Fibroblast of lung (primary cell): ENCODE measurements at regions not wholly inside any gene's neighbourhood (a gene's known extent, or its start where the extent isn't known, plus 50 kb on each side); places are given as distances from the start of the nearest gene placed in this dataset.

ENCODE experiments used
- DNase-seq, 2 donors: peaks; one replicate each; pipeline versions ENCODE4 v3.0.0 to v3.0.0-alpha.2; 2010; ENCODE audit warnings: low read depth in 2 of 2
- H2AFZ ChIP-seq: 2 replicates; pipeline ENCODE4 v1.5.1; 2012; ENCODE audit warnings: low read length, control low read depth, inconsistent platforms
- H3K27ac ChIP-seq: 2 replicates; pipeline ENCODE4 v1.5.1; 2011; ENCODE audit warnings: low read length, control low read depth; ENCODE audit not compliant: insufficient read depth
- H3K27me3 ChIP-seq: 2 replicates; pipeline ENCODE4 v1.5.1; 2011; ENCODE audit warnings: mild to moderate bottlenecking, low read length; ENCODE audit not compliant: control insufficient read depth, insufficient read depth
- H3K36me3 ChIP-seq: 2 replicates; pipeline ENCODE4 v1.5.1; 2011; ENCODE audit warnings: low read length; ENCODE audit not compliant: control insufficient read depth, insufficient read depth
- H3K4me1 ChIP-seq: 2 replicates; pipeline ENCODE4 v1.5.1; 2011; ENCODE audit warnings: low read length; ENCODE audit not compliant: control insufficient read depth, insufficient read depth; ENCODE audit errors: extremely low read depth
- H3K4me2 ChIP-seq: 2 replicates; pipeline ENCODE4 v1.5.1; 2011; ENCODE audit warnings: low read length, control low read depth; ENCODE audit not compliant: insufficient read depth; ENCODE audit errors: extremely low read depth
- H3K4me3 ChIP-seq, 4 experiments: fragments of 200-600 bp in 1 of 4; sonication (generic) in 1 of 4; replicated peaks in 1 of 4; 2 replicates each; pipeline ENCODE4 v1.5.1; 2011 to 2016; ENCODE audit warnings: low read length in 4 of 4, low read depth in 3 of 4, mild to moderate bottlenecking in 3 of 4, control low read depth in 2 of 4, inconsistent platforms in 1 of 4, mixed read lengths in 1 of 4; ENCODE audit not compliant: insufficient read depth in 1 of 4; ENCODE audit errors: control extremely low read depth in 1 of 4
- H3K79me2 ChIP-seq: 2 replicates; pipeline ENCODE4 v1.5.1; 2012; ENCODE audit warnings: mild to moderate bottlenecking, low read length, inconsistent platforms; ENCODE audit not compliant: control insufficient read depth, insufficient read depth
- H3K9ac ChIP-seq: 2 replicates; pipeline ENCODE4 v1.5.1; 2011; ENCODE audit warnings: mild to moderate bottlenecking, low read length, control low read depth; ENCODE audit not compliant: insufficient read depth
- H3K9me3 ChIP-seq: 2 replicates; pipeline ENCODE4 v1.5.1; 2012; ENCODE audit warnings: low read depth, low read length; ENCODE audit not compliant: control insufficient read depth, insufficient read depth
- H4K20me1 ChIP-seq: 2 replicates; pipeline ENCODE4 v1.5.1; 2011; ENCODE audit warnings: low read length; ENCODE audit not compliant: control insufficient read depth, insufficient read depth; ENCODE audit errors: extremely low read depth
- CTCF ChIP-seq, 2 donors: IDR thresholded peaks in 1 of 2; conservative IDR thresholded peaks in 1 of 2; 1 replicate in 1 of 2; 2 replicates in 1 of 2; pipeline ENCODE4 v1.5.1; 2011 to 2012; ENCODE audit warnings: low read length in 2 of 2, control low read depth in 1 of 2, inconsistent platforms in 1 of 2, low read depth in 1 of 2, mild to moderate bottlenecking in 1 of 2
- EZH2 ChIP-seq: IDR thresholded peaks from 2 replicates; pipeline ENCODE4 v1.5.1; 2012; ENCODE audit warnings: low read length, control low read depth, mild to moderate bottlenecking; ENCODE audit errors: missing control alignments

- Histone ChIP-seq H4K20me1 (no peaks in the 10 kb centered on the region), H3K27ac (no peak overlapping the region), H3K9me3 (no peaks in the 10 kb centered on the region), H3K79me2 (no peaks in the 10 kb centered on the region), H3K4me3 (no peak overlapping the region), H3K27me3 (no peaks in the 10 kb centered on the region), H3K9ac (no peak overlapping the region), H2AFZ (no peak overlapping the region), H3K4me1 (no peaks in the 10 kb centered on the region), H3K36me3 (no peaks in the 10 kb centered on the region), H3K4me2 (no peak overlapping the region)
- DNase-seq, result peak; percentile 8 to 71
- no peak for TF ChIP-seq CTCF (conservative IDR thresholded peaks at IDR 0.05 in 1 of 2, IDR thresholded peaks at IDR 0.05 in 1 of 2; ENCODE audit: low read depth in 1 of 2, low read length in 2 of 2)
- TF ChIP-seq EZH2, result no peak
These were observed 89.4 kb upstream of the SOX2 start for GRCh38 chr3:181622365-181622764.

- Histone ChIP-seq H3K4me2 (no peak overlapping the region), H3K79me2 (no peaks in the 10 kb centered on the region), H3K27me3 (no peaks in the 10 kb centered on the region), H3K4me1 (no peaks in the 10 kb centered on the region), H3K9me3 (no peaks in the 10 kb centered on the region), H3K9ac (no peak overlapping the region), H3K36me3 (no peaks in the 10 kb centered on the region), H3K4me3 (no peak overlapping the region), H3K27ac (no peak overlapping the region), H2AFZ (no peak overlapping the region), H4K20me1 (no peaks in the 10 kb centered on the region)
- no peak for DNase-seq
- no peak for TF ChIP-seq CTCF (conservative IDR thresholded peaks at IDR 0.05 in 1 of 2, IDR thresholded peaks at IDR 0.05 in 1 of 2; ENCODE audit: low read depth in 1 of 2, low read length in 2 of 2)
- no peak for TF ChIP-seq EZH2
These were observed 91.8 kb upstream of the SOX2 start for GRCh38 chr3:181619897-181620296.

GRCh38 chr3:181618260-181618659 is 93.5 kb upstream of the SOX2 start:
- no peak for TF ChIP-seq EZH2
- TF ChIP-seq CTCF (conservative IDR thresholded peaks at IDR 0.05 in 1 of 2, IDR thresholded peaks at IDR 0.05 in 1 of 2; ENCODE audit: low read depth in 1 of 2, low read length in 2 of 2), result no peak
- H3K27ac ChIP-seq, result no peak overlapping the region
- H3K4me1 ChIP-seq, result no peaks in the 10 kb centered on the region
- no peak overlapping the region for H2AFZ ChIP-seq
- no peaks in the 10 kb centered on the region for H3K27me3 ChIP-seq
- no peaks in the 10 kb centered on the region for H3K36me3 ChIP-seq
- H3K4me3 ChIP-seq, result no peak overlapping the region
- no peaks in the 10 kb centered on the region for H4K20me1 ChIP-seq
- DNase-seq, result no peak
- H3K79me2 ChIP-seq, result no peaks in the 10 kb centered on the region
- no peak overlapping the region for H3K9ac ChIP-seq
- H3K9me3 ChIP-seq, result no peaks in the 10 kb centered on the region
- H3K4me2 ChIP-seq, result no peak overlapping the region
